HG03565 (cell line): ENCODE measurements at regions not wholly inside any gene's neighbourhood (a gene's known extent, or its start where the extent isn't known, plus 50 kb on each side); places are given as distances from the start of the nearest gene placed in this dataset.
A peak's percentile ranks its signal among the peaks of the same experiment; 100 is the strongest.

Experiments used
- ATAC-seq: cut with Tn5 transposase; IDR thresholded peaks from one replicate; pipeline ENCODE4 v1.9.1; 2021; ENCODE audit warnings: mild to moderate bottlenecking, moderate library complexity; ENCODE audit not compliant: unreplicated experiment

DNA sequence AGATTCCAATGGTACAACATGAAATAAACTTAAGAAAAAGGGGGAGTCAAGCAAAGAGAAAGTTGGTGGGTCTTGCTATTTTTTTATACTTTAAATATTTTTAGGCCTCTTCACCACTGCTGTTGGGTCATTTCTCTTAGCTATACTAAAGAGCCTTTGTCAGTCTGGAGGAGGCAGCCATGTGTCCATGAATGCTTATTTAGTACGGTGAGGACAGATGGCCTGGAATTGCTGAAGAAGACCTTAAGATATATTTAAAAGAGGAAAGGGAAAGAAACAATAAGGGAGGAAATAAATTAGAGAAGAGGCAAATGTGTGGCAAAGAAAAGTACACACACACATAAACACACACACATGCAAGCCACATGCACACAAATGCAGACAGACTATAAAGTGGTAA is 560.5 kb upstream of the MEF2C start:
- no peak for ATAC-seq

DNA sequence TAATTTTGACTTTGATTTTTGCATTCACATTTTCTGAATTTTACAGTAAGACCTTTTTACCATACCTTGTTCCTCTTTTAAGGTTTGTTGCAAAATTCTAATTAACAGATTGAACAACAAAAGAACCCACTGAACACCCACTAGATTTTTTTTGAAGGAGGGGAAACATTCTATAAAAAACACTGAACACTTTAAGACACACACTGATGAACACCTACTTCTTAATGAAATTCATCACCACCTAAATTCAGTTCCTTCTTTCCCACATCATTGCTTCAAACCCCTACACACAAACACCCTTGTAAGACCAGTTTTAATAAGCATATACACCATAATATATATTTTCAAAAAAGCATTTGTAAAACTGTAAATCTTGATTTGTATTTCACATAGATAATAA is 559.0 kb upstream of the MEF2C start:
- ATAC-seq: no peak

- no peak for ATAC-seq
These were observed 557.7 kb upstream of the MEF2C start for GRCh38 chr5:89440670-89441069.

DNA sequence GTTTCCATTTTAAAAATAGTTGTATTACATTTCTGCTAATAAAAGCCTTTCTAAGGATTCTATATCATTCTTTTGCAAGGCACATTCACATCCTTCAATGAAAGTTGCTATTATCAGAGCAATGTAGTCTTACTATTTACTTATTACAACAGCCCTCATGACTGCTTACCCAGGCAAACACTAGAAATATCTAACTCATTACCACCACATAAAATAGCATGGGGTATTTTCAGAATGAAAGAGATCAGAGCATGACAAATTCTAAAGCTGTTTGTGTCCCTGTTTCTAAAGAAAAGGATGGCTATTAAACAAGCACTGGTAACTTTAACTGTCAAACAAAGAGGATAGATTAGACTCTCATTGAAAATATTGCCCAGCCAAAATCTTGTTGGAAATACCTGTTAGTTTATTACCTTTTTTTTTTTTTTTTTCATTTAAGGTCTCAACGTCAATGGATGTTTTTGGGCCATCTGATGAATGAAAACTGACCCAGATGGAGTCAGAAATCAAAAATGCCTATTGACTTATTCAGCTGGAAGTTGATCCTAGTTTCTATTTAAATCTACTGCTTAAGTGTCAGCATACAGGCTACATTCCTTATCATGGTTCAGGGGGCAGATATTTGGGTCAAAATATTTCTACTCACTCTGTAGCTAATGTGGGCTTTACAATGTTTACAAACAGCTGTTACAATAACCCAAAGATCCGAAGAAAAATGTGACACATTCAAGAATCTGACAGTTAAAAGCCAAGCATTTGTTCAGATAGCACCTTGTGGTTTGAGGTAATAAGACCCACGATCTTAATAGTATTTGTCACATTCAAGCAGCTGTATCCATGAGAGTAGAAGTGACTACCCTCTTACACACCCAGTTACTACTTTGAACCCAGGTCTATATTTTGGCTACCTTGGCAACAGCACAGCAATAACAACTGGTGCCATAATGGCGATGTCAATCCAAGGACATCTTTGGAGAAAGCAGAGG is 554.8 kb upstream of the MEF2C start:
- ATAC-seq: no peak

DNA sequence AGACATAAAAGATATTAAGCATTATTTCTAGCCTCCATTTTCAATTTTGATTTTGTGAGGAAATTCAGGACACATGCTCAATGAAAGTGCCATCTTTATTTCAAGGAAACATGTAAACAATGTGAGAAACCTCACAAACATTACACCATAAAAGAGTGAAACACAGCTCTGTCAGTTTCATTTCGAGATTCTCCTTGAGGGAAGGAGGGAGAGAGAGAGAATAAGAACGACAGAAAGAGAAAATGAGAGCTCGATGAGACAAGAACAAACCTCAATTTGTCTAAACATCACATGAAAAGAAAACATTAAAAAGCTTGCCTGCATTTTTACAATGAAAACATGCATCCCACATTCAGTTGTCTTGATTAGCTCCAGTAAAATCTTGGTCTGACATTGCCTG is 553.5 kb upstream of the MEF2C start:
- no peak for ATAC-seq

DNA sequence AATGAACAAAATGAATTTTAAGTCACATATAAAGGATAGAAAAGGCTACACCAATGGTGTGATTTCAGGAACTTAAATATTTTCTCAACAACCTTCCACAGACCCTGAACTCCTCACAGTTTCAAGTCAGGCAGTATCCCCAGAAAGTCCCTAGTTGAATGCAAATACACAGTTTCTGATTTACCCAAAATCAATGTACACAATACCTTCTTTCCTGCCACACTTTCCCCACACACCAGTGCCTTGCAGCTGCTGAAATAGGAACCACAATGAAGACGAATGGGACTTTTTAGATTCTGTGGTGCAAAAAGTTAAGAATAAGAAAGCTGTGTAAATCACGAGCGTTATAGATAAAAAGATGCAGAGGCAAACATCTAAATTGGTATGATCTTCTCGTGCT is 552.4 kb upstream of the MEF2C start:
- ATAC-seq: peak; percentile 71

DNA sequence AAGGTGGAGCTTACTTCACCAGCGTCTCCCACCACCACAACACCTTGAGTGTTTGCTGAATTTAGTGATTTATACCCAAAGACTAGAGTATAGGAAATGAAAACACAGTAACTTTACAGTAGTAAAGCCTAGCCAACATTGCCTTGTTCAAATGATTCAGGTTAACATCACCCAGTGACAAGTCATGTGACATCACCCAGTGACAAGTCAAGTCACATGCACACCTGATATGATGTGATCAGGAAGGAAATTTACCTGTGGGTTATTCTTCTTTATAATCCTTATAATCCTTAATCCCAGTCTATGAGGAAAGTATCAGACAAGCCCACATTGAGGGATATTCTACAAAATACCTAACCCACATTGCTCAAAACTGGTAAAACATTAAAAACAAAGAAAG is 545.6 kb upstream of the MEF2C start:
- no peak for ATAC-seq

DNA sequence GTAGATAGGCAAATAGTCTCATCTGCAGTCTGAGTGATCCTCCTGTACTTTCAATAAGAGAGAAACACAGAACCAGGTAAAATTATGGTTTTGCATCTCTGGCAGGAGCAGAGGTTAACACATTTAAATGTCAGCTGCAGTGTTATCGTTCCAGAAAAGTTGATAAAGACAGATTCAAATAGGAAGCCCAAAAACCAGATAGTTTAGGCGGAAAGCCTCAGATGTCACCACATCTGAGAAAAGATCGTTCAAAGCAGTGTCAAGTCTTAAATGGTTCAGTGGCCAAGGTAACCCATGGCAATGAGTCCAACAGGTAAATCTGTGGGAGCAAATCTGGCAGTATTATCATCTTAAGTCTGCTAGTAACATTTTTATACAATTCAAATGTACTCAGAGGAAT is 542.1 kb upstream of the MEF2C start:
- ATAC-seq: no peak

DNA sequence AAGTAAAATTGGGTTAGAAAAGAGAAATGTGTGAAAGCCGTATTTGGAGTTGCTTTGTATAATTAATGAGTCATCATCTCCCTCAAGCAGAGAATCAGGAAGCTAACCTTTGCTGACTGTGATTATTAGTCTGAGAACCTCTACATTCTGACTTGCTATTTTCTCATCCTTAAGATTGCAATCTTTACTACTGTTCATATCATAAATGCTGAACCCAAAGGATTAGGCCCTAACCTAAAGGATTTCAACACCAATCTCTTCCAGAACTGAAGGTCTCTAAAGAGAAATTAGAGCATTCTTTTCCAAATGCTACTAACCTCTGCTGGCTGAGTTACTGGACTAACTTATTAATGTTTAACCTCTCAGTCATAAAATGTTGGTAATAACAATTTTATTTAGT is 538.1 kb upstream of the MEF2C start:
- peak; percentile 56 for ATAC-seq

- ATAC-seq: no peak
These were observed 535.6 kb upstream of the MEF2C start for GRCh38 chr5:89418407-89419085.

GRCh38 chr5:89417990-89418389 is 535.0 kb upstream of the MEF2C start:
- no peak for ATAC-seq

DNA sequence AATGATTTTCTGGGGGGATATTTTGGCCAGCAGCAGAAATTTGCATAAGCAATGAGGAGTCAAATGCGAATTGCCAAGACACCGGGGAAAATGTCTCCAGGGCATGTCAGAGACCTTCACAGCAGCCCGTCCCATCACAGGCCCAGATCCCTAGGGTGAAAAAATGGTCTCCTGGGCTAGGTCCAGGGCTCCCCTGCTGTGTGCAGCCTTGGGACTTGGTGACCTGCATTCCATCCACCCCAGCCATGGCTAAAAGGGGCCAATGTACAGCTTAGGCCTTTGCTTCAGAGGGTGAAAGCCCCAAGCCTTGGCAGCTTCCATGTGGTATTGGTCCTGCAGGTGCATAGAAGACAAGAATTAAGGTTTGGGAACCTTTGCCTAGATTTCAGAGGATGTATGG is 534.5 kb upstream of the MEF2C start:
- no peak for ATAC-seq

DNA sequence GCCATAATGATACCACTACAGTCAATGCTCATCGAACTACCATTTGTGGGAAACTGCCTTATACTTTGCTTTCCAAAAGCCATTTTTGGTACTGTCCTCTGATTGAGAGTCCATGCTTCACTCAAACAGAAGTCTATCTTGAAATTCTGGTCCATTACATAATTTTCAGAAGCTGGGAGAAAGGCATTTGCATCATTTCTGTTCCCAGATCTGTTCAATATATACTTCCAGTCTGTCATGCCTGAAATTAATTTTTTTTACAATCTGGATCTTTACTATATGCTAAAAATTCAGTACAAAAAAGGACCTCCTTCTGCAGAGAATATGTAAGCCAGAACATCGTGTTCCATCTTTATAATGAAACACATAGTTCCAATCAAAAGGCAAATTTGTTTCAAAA is 528.9 kb upstream of the MEF2C start:
- ATAC-seq: no peak

DNA sequence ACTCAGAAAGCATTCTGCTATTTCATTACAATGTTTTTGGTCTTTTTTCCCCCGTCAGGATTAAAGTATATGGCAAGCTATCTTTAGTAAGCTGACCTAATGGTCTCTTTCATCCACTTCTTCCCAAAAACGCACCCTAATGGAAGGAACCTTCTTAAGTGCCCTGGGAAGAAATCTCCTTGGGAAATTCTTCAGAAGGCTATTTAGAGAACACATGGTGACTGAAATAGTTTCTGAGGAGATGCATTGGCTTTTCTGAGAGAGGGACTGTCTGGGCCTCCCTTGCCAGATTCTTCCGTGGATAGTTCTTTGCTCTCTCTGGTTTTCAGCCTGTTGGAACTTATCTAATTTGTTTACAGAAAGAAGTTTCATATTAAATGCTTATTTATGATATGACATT is 524.1 kb upstream of the MEF2C start:
- ATAC-seq: no peak

DNA sequence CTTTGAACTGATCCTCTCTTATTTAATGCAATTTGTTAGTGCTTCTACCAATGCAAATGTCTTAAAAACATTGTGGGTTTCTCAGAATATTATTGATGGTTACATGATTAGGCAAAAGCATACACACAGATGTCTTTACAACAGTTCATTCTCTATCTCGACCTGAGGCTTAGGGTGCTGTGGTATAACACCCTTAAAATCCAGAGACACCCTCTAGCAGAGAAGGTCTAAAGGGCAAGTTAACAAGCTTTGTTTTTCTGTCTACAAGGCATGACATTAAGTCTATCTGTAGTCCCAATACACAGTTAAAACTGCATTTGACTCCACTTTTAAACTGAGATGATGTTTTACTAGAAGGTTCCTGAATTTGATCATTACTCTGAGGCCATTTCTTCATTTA is 518.7 kb upstream of the MEF2C start:
- no peak for ATAC-seq

- ATAC-seq: no peak
These were observed 518.0 kb upstream of the MEF2C start for GRCh38 chr5:89401012-89401411.

GRCh38 chr5:89399548-89399947 is 516.6 kb upstream of the MEF2C start:
- ATAC-seq: no peak

GRCh38 chr5:89397096-89397495 is 514.1 kb upstream of the MEF2C start:
- peak; percentile 63 for ATAC-seq

- ATAC-seq: peak; percentile 37
These were observed 513.4 kb upstream of the MEF2C start for GRCh38 chr5:89396278-89396954.

GRCh38 chr5:89395111-89395510 is 512.1 kb upstream of the MEF2C start:
- ATAC-seq: no peak

- no peak for ATAC-seq
These were observed 505.9 kb upstream of the MEF2C start for GRCh38 chr5:89388872-89389271.

GRCh38 chr5:89384391-89384790 is 501.4 kb upstream of the MEF2C start:
- ATAC-seq: no peak
